ENCODE measurements at regions not wholly inside any gene's neighbourhood (a gene's known extent, or its start where the extent isn't known, plus 50 kb on each side); places are given as distances from the start of the nearest gene placed in this dataset.

GRCh38 chr15:94041746-94042145, 189.6 kb upstream of the MCTP2 start:
- Histone ChIP-seq H4K20me1 (ENCODE audit: insufficient read depth, low read length) (no peaks in the 10 kb centered on the region), H3K9me1 (ENCODE audit: insufficient read depth, low read length) (no peaks in the 10 kb centered on the region), H3K79me1 (ENCODE audit: low read depth in 1 of 2, low read length in 2 of 2) (no peaks in the 10 kb centered on the region), H3K23ac (ENCODE audit: low read depth, low read length) (no peak overlapping the region), H2BK120ac (ENCODE audit: low read depth, low read length) (no peak overlapping the region), H2AFZ (replicated peaks; ENCODE audit: low read length, poor library complexity) (no peak overlapping the region), H3K14ac (replicated peaks; ENCODE audit: low read depth, low read length) (no peak overlapping the region), H3K4me3 (ENCODE audit: insufficient read depth, low read depth, low read length) (no peak overlapping the region), H3K9me3 (ENCODE audit: control insufficient read depth, insufficient read depth, low read length) (peaks cover 5% of the 10 kb centered on the region; the same call in 1 of the 2 replicates), H4K8ac (ENCODE audit: low read depth in 2 of 2, low read length in 2 of 2) (no peak overlapping the region), H4K91ac (ENCODE audit: insufficient read depth, low read depth, low read length) (no peak overlapping the region), H2AK9ac (replicated peaks; ENCODE audit: low read depth, low read length, poor library complexity) (no peak overlapping the region), H3K27ac (ENCODE audit: insufficient read depth, low read length) (no peak overlapping the region), H2BK20ac (ENCODE audit: low read depth, low read length) (no peak overlapping the region), H3K4ac (ENCODE audit: low read depth, low read length) (no peak overlapping the region), H3K9ac (ENCODE audit: low read depth, low read length) (no peak overlapping the region), H2BK15ac (ENCODE audit: low read depth, low read length) (no peak overlapping the region), H4K5ac (ENCODE audit: low read depth, low read length) (no peak overlapping the region), H3K36me3 (ENCODE audit: control insufficient read depth, insufficient read depth, low read length) (no peaks in the 10 kb centered on the region), H3K18ac (ENCODE audit: low read depth, low read length) (no peak overlapping the region), H3K27me3 (ENCODE audit: control insufficient read depth, insufficient read depth, low read length) (no peaks in the 10 kb centered on the region), H3K4me1 (ENCODE audit: control insufficient read depth, insufficient read depth, low read length) (no peaks in the 10 kb centered on the region), H2BK5ac (ENCODE audit: low read depth, low read length, poor library complexity, severe bottlenecking) (no peak overlapping the region), H3K4me2 (ENCODE audit: low read depth, low read length) (no peak overlapping the region), H2AK5ac (ENCODE audit: low read depth, low read length) (no peak overlapping the region), H3K56ac (ENCODE audit: extremely low read depth, insufficient read depth, low read length) (no peak overlapping the region)
- POLR2A ChIA-PET (ENCODE audit: unreplicated experiment), result no interaction called here
- dilution Hi-C loops (cut with HindIII; ENCODE audit: low sequenced_read_pairs, unreplicated experiment), result no loop called here
- ATAC-seq (ENCODE audit: low read depth) (no peak), DNase-seq (no peak)
- WGBS, 2 experiments (ENCODE audit: extremely low coverage in 2 of 2, insufficient read length in 1 of 2), result 13% methylated on average over 2 of the region's 3 CpGs; no CpG with 5 or more reads in 1 of the 2 experiments
- BruUV-seq (replicated peaks), result no TSS peak
- intact Hi-C loops (cut with micrococcal nuclease), result no loop called here
- in situ Hi-C loops (cut with MboI; ENCODE audit: low sequenced_read_pairs), result no loop called here
- CTCF ChIA-PET, result interaction anchor here (0.7 kb wide), 1 partner anchor 1102 kb away, joined by 7 read pairs; no protein-coding TSS in a partner anchor
- TF ChIP-seq, protein P1, sequence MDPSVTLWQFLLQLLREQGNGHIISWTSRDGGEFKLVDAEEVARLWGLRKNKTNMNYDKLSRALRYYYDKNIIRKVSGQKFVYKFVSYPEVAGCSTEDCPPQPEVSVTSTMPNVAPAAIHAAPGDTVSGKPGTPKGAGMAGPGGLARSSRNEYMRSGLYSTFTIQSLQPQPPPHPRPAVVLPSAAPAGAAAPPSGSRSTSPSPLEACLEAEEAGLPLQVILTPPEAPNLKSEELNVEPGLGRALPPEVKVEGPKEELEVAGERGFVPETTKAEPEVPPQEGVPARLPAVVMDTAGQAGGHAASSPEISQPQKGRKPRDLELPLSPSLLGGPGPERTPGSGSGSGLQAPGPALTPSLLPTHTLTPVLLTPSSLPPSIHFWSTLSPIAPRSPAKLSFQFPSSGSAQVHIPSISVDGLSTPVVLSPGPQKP (IDR thresholded peaks at IDR 0.05; ENCODE audit: borderline replicate concordance, low read depth, low read length), result no peak
- TF ChIP-seq, protein P2, sequence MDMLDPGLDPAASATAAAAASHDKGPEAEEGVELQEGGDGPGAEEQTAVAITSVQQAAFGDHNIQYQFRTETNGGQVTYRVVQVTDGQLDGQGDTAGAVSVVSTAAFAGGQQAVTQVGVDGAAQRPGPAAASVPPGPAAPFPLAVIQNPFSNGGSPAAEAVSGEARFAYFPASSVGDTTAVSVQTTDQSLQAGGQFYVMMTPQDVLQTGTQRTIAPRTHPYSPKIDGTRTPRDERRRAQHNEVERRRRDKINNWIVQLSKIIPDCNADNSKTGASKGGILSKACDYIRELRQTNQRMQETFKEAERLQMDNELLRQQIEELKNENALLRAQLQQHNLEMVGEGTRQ (IDR thresholded peaks at IDR 0.05; ENCODE audit: low read depth, low read length), result no peak
- TF ChIP-seq MAFK (IDR thresholded peaks at IDR 0.05; ENCODE audit: low read depth, low read length), result no peak
- no peak for TF ChIP-seq CEBPB (IDR thresholded peaks at IDR 0.05; ENCODE audit: low read depth, low read length)
- TF ChIP-seq, protein P3, sequence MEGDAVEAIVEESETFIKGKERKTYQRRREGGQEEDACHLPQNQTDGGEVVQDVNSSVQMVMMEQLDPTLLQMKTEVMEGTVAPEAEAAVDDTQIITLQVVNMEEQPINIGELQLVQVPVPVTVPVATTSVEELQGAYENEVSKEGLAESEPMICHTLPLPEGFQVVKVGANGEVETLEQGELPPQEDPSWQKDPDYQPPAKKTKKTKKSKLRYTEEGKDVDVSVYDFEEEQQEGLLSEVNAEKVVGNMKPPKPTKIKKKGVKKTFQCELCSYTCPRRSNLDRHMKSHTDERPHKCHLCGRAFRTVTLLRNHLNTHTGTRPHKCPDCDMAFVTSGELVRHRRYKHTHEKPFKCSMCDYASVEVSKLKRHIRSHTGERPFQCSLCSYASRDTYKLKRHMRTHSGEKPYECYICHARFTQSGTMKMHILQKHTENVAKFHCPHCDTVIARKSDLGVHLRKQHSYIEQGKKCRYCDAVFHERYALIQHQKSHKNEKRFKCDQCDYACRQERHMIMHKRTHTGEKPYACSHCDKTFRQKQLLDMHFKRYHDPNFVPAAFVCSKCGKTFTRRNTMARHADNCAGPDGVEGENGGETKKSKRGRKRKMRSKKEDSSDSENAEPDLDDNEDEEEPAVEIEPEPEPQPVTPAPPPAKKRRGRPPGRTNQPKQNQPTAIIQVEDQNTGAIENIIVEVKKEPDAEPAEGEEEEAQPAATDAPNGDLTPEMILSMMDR (conservative IDR thresholded peaks at IDR 0.05; ENCODE audit: low read depth, low read length), result no peak
- TF ChIP-seq RFX5 (IDR thresholded peaks at IDR 0.05; ENCODE audit: low read depth, low read length), result no peak
- no peak for TF ChIP-seq RAD21 (IDR thresholded peaks at IDR 0.05; ENCODE audit: low read length)
- no peak for TF ChIP-seq POLR2A (IDR thresholded peaks at IDR 0.05; ENCODE audit: low read depth, low read length)
- TF ChIP-seq NFE2L2 (IDR thresholded peaks at IDR 0.05; ENCODE audit: low read depth, low read length), result no peak
- no peak for TF ChIP-seq MAZ (IDR thresholded peaks at IDR 0.05; ENCODE audit: borderline replicate concordance, low read depth, low read length)
- no peak for TF ChIP-seq MXI1 (IDR thresholded peaks at IDR 0.05; ENCODE audit: borderline replicate concordance, low read depth, low read length)
- no peak for TF ChIP-seq FOS (IDR thresholded peaks at IDR 0.05; ENCODE audit: low read depth, low read length)
- TF ChIP-seq BHLHE40 (IDR thresholded peaks at IDR 0.05; ENCODE audit: low read depth, low read length), result no peak
- no peak for TF ChIP-seq CHD1 (IDR thresholded peaks at IDR 0.05; ENCODE audit: low read depth, low read length)
- TF ChIP-seq RCOR1 (IDR thresholded peaks at IDR 0.05; ENCODE audit: insufficient replicate concordance, low read length), result no peak
- no peak for TF ChIP-seq SMC3 (IDR thresholded peaks at IDR 0.05; ENCODE audit: low read depth, low read length)
